Bronchial epithelial cell (primary cell): ENCODE measurements at regions not wholly inside any gene's neighbourhood (a gene's known extent, or its start where the extent isn't known, plus 50 kb on each side); places are given as distances from the start of the nearest gene placed in this dataset.

Experiments used
- DNase-seq: peaks from one replicate; pipeline ENCODE4 v3.0.0-alpha.2; 2010; ENCODE audit warnings: low read depth
- FAIRE-seq: peaks from 2 replicates; lab custom pipeline; 2011; peaks lifted over from hg19 to GRCh38; lab: Jason Lieb, UNC
- H3K27me3 ChIP-seq: 2 replicates; pipeline ENCODE4 v1.5.1; 2011; ENCODE audit warnings: low read length; ENCODE audit not compliant: control insufficient read depth, insufficient read depth
- H3K36me3 ChIP-seq: 2 replicates; pipeline ENCODE4 v1.5.1; 2011; ENCODE audit warnings: low read length; ENCODE audit not compliant: control insufficient read depth, insufficient read depth
- H3K4me3 ChIP-seq: 2 replicates; pipeline ENCODE4 v1.5.1; 2011; ENCODE audit warnings: mild to moderate bottlenecking, low read depth, low read length, control low read depth
- CTCF ChIP-seq: IDR thresholded peaks from 2 replicates; pipeline ENCODE4 v1.5.1; 2011; ENCODE audit warnings: mild to moderate bottlenecking, moderate library complexity, low read length, control low read depth, inconsistent platforms; ENCODE audit not compliant: insufficient read depth, severe bottlenecking

GRCh38 chr5:121189342-121190305 is 662.1 kb upstream of the FTMT start:
- H3K36me3 ChIP-seq, result no peaks in the 10 kb centered on the region
- no peak for TF ChIP-seq CTCF
- DNase-seq, result peak; percentile 9
- no peak for FAIRE-seq
- no peak overlapping the region for H3K4me3 ChIP-seq
- H3K27me3 ChIP-seq, result no peaks in the 10 kb centered on the region

- Histone ChIP-seq H3K27me3 (no peaks in the 10 kb centered on the region), H3K4me3 (no peak overlapping the region), H3K36me3 (no peaks in the 10 kb centered on the region)
- DNase-seq (no peak), FAIRE-seq (no peak)
- TF ChIP-seq CTCF, result no peak
Measured at GRCh38 chr5:121199216-121199999, 652.3 kb upstream of the FTMT start.

GRCh38 chr5:121218086-121218485 is 633.6 kb upstream of the FTMT start:
- Histone ChIP-seq H3K36me3 (no peaks in the 10 kb centered on the region), H3K4me3 (no peak overlapping the region), H3K27me3 (no peaks in the 10 kb centered on the region)
- DNase-seq (no peak), FAIRE-seq (no peak)
- TF ChIP-seq CTCF, result no peak

GRCh38 chr5:121221483-121221882 is 630.2 kb upstream of the FTMT start:
- no peak for TF ChIP-seq CTCF
- DNase-seq (no peak), FAIRE-seq (no peak)
- Histone ChIP-seq H3K27me3 (no peaks in the 10 kb centered on the region), H3K4me3 (no peak overlapping the region), H3K36me3 (no peaks in the 10 kb centered on the region)

GRCh38 chr5:121226765-121227164 is 624.9 kb upstream of the FTMT start:
- no peak for TF ChIP-seq CTCF
- no peaks in the 10 kb centered on the region for H3K27me3 ChIP-seq
- no peak overlapping the region for H3K4me3 ChIP-seq
- FAIRE-seq, result no peak
- no peaks in the 10 kb centered on the region for H3K36me3 ChIP-seq
- DNase-seq, result no peak
